ENCODE measurements at regions not wholly inside any gene's neighbourhood (a gene's known extent, or its start where the extent isn't known, plus 50 kb on each side); places are given as distances from the start of the nearest gene placed in this dataset.

GRCh38 chr6:142681099-142681498 lies 263.9 kb downstream of the HIVEP2 start:
- no peak overlapping the region for H3K4me2 ChIP-seq
- 0 out of 2 replicates have a peak, but pooled peaks cover 4% of the 10 kb centered on the region for H3K4me1 ChIP-seq (replicated peaks; ENCODE audit: insufficient read depth)
- no peaks in the 10 kb centered on the region for H3K27me3 ChIP-seq (ENCODE audit: insufficient read depth, low read depth)
- no peaks in the 10 kb centered on the region for H3F3A ChIP-seq (ENCODE audit: insufficient read depth, low read depth)
- H3K4me3 ChIP-seq, result no peak overlapping the region
- no peaks in the 10 kb centered on the region for H3K79me2 ChIP-seq (ENCODE audit: low read depth)
- no TSS peak for BruUV-seq (replicated peaks)
- no peak overlapping the region for H3K27ac ChIP-seq
- no peaks in the 10 kb centered on the region for H3K36me3 ChIP-seq (ENCODE audit: low read depth)
- TF ChIP-seq EZH2 (IDR thresholded peaks at IDR 0.05; ENCODE audit: low read depth), result no peak
- TF ChIP-seq CTCF (conservative IDR thresholded peaks at IDR 0.05), result no peak
- CTCF ChIA-PET, result interaction anchor here (0.6 kb wide), 1 partner anchor 24 kb away, joined by 3 read pairs; no protein-coding TSS in a partner anchor
- no peak overlapping the region for H2AFZ ChIP-seq
- H4K20me1 ChIP-seq (ENCODE audit: insufficient read depth), result no peaks in the 10 kb centered on the region
- H3K9me3 ChIP-seq (ENCODE audit: insufficient read depth, low read depth), result no peaks in the 10 kb centered on the region
- POLR2A ChIA-PET (ENCODE audit: unreplicated experiment), result no interaction called here
- no peak for DNase-seq
- no peaks in the 10 kb centered on the region for H3K9me2 ChIP-seq (ENCODE audit: insufficient read depth)
- intact Hi-C loops (cut with micrococcal nuclease; ENCODE audit: unreplicated experiment), result no loop called here

- no peak overlapping the region for H2AFZ ChIP-seq
- H3K79me2 ChIP-seq (ENCODE audit: low read depth), result no peaks in the 10 kb centered on the region
- intact Hi-C loops (cut with micrococcal nuclease; ENCODE audit: unreplicated experiment), result no loop called here
- no peaks in the 10 kb centered on the region for H3K9me3 ChIP-seq (ENCODE audit: insufficient read depth, low read depth)
- CTCF ChIA-PET, result no interaction called here
- no peaks in the 10 kb centered on the region for H4K20me1 ChIP-seq (ENCODE audit: insufficient read depth)
- BruUV-seq (replicated peaks), result no TSS peak
- H3K9me2 ChIP-seq (ENCODE audit: insufficient read depth), result no peaks in the 10 kb centered on the region
- TF ChIP-seq EZH2 (IDR thresholded peaks at IDR 0.05; ENCODE audit: low read depth) (no peak), CTCF (conservative IDR thresholded peaks at IDR 0.05) (no peak)
- H3K27me3 ChIP-seq (ENCODE audit: insufficient read depth, low read depth), result no peaks in the 10 kb centered on the region
- no peaks in the 10 kb centered on the region for H3F3A ChIP-seq (ENCODE audit: insufficient read depth, low read depth)
- 0 out of 2 replicates have a peak, but pooled peaks cover 4% of the 10 kb centered on the region for H3K4me1 ChIP-seq (replicated peaks; ENCODE audit: insufficient read depth)
- no peak overlapping the region for H3K4me2 ChIP-seq
- H3K27ac ChIP-seq, result no peak overlapping the region
- no peaks in the 10 kb centered on the region for H3K36me3 ChIP-seq (ENCODE audit: low read depth)
- no peak overlapping the region for H3K4me3 ChIP-seq
- POLR2A ChIA-PET (ENCODE audit: unreplicated experiment), result interaction anchor here (0.6 to 0.8 kb wide), 2 partner anchors 133 to 202 kb away, joined by 3 to 4 read pairs; no protein-coding TSS in a partner anchor
- no peak for DNase-seq
Measured at GRCh38 chr6:142682985-142683384, 262.0 kb downstream of the HIVEP2 start.

GRCh38 chr6:142683714-142684141 lies 261.2 kb downstream of the HIVEP2 start:
- no peaks in the 10 kb centered on the region for H3K9me3 ChIP-seq (ENCODE audit: insufficient read depth, low read depth)
- 0 out of 2 replicates have a peak, but pooled peaks cover 4% of the 10 kb centered on the region for H3K4me1 ChIP-seq (replicated peaks; ENCODE audit: insufficient read depth)
- no TSS peak for BruUV-seq (replicated peaks)
- H3F3A ChIP-seq (ENCODE audit: insufficient read depth, low read depth), result no peaks in the 10 kb centered on the region
- POLR2A ChIA-PET (ENCODE audit: unreplicated experiment), result interaction anchor here (0.6 to 0.8 kb wide), 3 partner anchors 134 to 564 kb away, joined by 3 to 4 read pairs (median 4); no protein-coding TSS in a partner anchor
- no peaks in the 10 kb centered on the region for H3K79me2 ChIP-seq (ENCODE audit: low read depth)
- intact Hi-C loops (cut with micrococcal nuclease; ENCODE audit: unreplicated experiment), result no loop called here
- H3K27me3 ChIP-seq (ENCODE audit: insufficient read depth, low read depth), result no peaks in the 10 kb centered on the region
- no peak overlapping the region for H3K4me2 ChIP-seq
- no peaks in the 10 kb centered on the region for H3K9me2 ChIP-seq (ENCODE audit: insufficient read depth)
- H4K20me1 ChIP-seq (ENCODE audit: insufficient read depth), result no peaks in the 10 kb centered on the region
- H3K27ac ChIP-seq, result no peak overlapping the region
- no peak for TF ChIP-seq CTCF (conservative IDR thresholded peaks at IDR 0.05)
- TF ChIP-seq EZH2 (IDR thresholded peaks at IDR 0.05; ENCODE audit: low read depth), result no peak
- peak in 1 of 2 experiments; percentile 26 for DNase-seq
- CTCF ChIA-PET, result interaction anchor here (0.6 kb wide), 1 partner anchor 68 kb away, joined by 4 read pairs; no protein-coding TSS in a partner anchor
- no peak overlapping the region for H2AFZ ChIP-seq
- no peak overlapping the region for H3K4me3 ChIP-seq
- no peaks in the 10 kb centered on the region for H3K36me3 ChIP-seq (ENCODE audit: low read depth)

Data from PC-9 (cell line).